ENCODE measurements at regions not wholly inside any gene's neighbourhood (a gene's known extent, or its start where the extent isn't known, plus 50 kb on each side); places are given as distances from the start of the nearest gene placed in this dataset.

DNA sequence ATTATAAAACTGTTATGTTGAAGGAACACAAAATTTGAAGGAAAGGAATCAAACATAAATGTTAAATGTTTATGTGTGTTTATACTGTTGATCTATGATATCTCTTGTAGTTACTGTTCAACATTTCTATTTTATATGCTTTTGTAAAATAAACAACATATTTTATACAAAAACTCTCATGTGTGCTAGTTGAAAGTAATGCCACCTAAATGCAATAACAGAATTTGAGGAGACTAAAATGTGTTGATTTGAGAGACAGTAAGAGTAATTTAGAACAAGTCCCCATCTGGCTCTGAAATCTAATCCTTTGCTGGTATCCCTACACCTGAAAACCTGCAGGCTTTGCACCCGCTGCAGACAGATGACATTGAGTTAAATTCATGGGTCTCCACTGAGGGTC, 95.7 kb upstream of the TOP3B start:
- Histone ChIP-seq H3K4me3 (replicated peaks in 1 of 3; ENCODE audit: insufficient read depth in 1 of 3, low read depth in 1 of 3, low read length in 3 of 3) (no peak overlapping the region), H3K36me3 (ENCODE audit: control insufficient read depth in 2 of 2, extremely low read depth in 1 of 2, insufficient read depth in 2 of 2, low read length in 2 of 2) (no peaks in the 10 kb centered on the region), H3K9ac (replicated peaks; ENCODE audit: extremely low read depth, insufficient read depth, low read length) (no peak overlapping the region), H4K20me1 (replicated peaks; ENCODE audit: control insufficient read depth, extremely low read depth, insufficient read depth, low read length) (no peaks in the 10 kb centered on the region), H3K27ac (ENCODE audit: insufficient read depth, low read depth, low read length) (no peak overlapping the region), H3K27me3 (ENCODE audit: control insufficient read depth in 2 of 2, insufficient read depth in 2 of 2, low read length in 2 of 2) (peaks cover 7 to 9% of the 10 kb centered on the region in 2 experiments), H3K4me1 (ENCODE audit: control insufficient read depth, extremely low read depth, insufficient read depth, low read length) (no peaks in the 10 kb centered on the region), H3K9me1 (replicated peaks; ENCODE audit: control insufficient read depth, extremely low read depth, insufficient read depth, low read length) (no peaks in the 10 kb centered on the region), H3K4me2 (ENCODE audit: insufficient read depth, low read length) (no peak overlapping the region), H2AFZ (ENCODE audit: low read depth, low read length) (no peak overlapping the region), H3K79me2 (ENCODE audit: control insufficient read depth, insufficient read depth, low read length) (no peaks in the 10 kb centered on the region), H3K9me3 (replicated peaks; ENCODE audit: control insufficient read depth, insufficient read depth, low read length) (no peaks in the 10 kb centered on the region)
- no TSS peak for BruUV-seq (replicated peaks)
- FAIRE-seq: no peak
- DNase-seq (ENCODE audit: low read depth, low spot score): no peak
- ChIA-PET POLR2A (no interaction called here), CTCF (no interaction called here)
- TF ChIP-seq MYC (IDR thresholded peaks at IDR 0.05; ENCODE audit: low read depth, low read length) (no peak), EZH2 (IDR thresholded peaks at IDR 0.05; ENCODE audit: borderline replicate concordance, low read depth, low read length, severe bottlenecking) (no peak), POLR2AphosphoS5 (IDR thresholded peaks at IDR 0.05; ENCODE audit: insufficient read depth, low read depth, low read length) (no peak), GATA2 (IDR thresholded peaks at IDR 0.05; ENCODE audit: insufficient read depth, insufficient read length, low read depth, low read length) (no peak), JUN (IDR thresholded peaks at IDR 0.05; ENCODE audit: borderline replicate concordance, insufficient read depth, insufficient read length, low read depth) (no peak), POLR2A (IDR thresholded peaks at IDR 0.05; ENCODE audit: low read depth, low read length) (no peak), FOS (IDR thresholded peaks at IDR 0.05; ENCODE audit: borderline replicate concordance, insufficient read depth, low read length) (no peak)
- TF ChIP-seq, protein P1, sequence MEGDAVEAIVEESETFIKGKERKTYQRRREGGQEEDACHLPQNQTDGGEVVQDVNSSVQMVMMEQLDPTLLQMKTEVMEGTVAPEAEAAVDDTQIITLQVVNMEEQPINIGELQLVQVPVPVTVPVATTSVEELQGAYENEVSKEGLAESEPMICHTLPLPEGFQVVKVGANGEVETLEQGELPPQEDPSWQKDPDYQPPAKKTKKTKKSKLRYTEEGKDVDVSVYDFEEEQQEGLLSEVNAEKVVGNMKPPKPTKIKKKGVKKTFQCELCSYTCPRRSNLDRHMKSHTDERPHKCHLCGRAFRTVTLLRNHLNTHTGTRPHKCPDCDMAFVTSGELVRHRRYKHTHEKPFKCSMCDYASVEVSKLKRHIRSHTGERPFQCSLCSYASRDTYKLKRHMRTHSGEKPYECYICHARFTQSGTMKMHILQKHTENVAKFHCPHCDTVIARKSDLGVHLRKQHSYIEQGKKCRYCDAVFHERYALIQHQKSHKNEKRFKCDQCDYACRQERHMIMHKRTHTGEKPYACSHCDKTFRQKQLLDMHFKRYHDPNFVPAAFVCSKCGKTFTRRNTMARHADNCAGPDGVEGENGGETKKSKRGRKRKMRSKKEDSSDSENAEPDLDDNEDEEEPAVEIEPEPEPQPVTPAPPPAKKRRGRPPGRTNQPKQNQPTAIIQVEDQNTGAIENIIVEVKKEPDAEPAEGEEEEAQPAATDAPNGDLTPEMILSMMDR (IDR thresholded peaks at IDR 0.05; ENCODE audit: extremely low read depth in 1 of 2, insufficient read depth in 1 of 2, low read depth in 1 of 2, low read length in 2 of 2): no peak
- TF ChIP-seq, protein P2, sequence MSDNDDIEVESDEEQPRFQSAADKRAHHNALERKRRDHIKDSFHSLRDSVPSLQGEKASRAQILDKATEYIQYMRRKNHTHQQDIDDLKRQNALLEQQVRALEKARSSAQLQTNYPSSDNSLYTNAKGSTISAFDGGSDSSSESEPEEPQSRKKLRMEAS (IDR thresholded peaks at IDR 0.05; ENCODE audit: insufficient read depth, insufficient read length): no peak
- intact Hi-C loops (cut with micrococcal nuclease): no loop called here
- dilution Hi-C loops (cut with MboI; ENCODE audit: extremely low pct_ligation_motif_present, low sequenced_read_pairs): no loop called here

Data from endothelial cell of umbilical vein (primary cell).